ENCODE measurements at regions not wholly inside any gene's neighbourhood (a gene's known extent, or its start where the extent isn't known, plus 50 kb on each side); places are given as distances from the start of the nearest gene placed in this dataset.

GRCh38 chr1:229892515-229893117 is 174.4 kb upstream of the GALNT2 start:
- DNase-seq: no peak
- Mint-ChIP-seq H3K9me3 (no peaks in the 10 kb centered on the region), H3K36me3 (ENCODE audit: low read depth) (no peaks in the 10 kb centered on the region), H3K27ac (no peak overlapping the region), H3K4me3 (no peak overlapping the region), H3K27me3 (peaks cover 5% of the 10 kb centered on the region), H3K4me1 (ENCODE audit: low read depth) (no peaks in the 10 kb centered on the region)
- ChIA-PET CTCF (no interaction called here), POLR2A (no interaction called here)
- TF ChIP-seq, protein P1, sequence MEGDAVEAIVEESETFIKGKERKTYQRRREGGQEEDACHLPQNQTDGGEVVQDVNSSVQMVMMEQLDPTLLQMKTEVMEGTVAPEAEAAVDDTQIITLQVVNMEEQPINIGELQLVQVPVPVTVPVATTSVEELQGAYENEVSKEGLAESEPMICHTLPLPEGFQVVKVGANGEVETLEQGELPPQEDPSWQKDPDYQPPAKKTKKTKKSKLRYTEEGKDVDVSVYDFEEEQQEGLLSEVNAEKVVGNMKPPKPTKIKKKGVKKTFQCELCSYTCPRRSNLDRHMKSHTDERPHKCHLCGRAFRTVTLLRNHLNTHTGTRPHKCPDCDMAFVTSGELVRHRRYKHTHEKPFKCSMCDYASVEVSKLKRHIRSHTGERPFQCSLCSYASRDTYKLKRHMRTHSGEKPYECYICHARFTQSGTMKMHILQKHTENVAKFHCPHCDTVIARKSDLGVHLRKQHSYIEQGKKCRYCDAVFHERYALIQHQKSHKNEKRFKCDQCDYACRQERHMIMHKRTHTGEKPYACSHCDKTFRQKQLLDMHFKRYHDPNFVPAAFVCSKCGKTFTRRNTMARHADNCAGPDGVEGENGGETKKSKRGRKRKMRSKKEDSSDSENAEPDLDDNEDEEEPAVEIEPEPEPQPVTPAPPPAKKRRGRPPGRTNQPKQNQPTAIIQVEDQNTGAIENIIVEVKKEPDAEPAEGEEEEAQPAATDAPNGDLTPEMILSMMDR (IDR thresholded peaks at IDR 0.05): no peak
- intact Hi-C loops (cut with micrococcal nuclease): no loop called here
- no peak for ATAC-seq

GRCh38 chr1:229893762-229894444 is 173.1 kb upstream of the GALNT2 start:
- ATAC-seq (no peak), DNase-seq (no peak)
- peaks cover 9% of the 10 kb centered on the region for H3K27me3 Mint-ChIP-seq
- CTCF ChIA-PET: interaction anchor here (0.9 to 1.6 kb wide), 3 partner anchors 8 to 45 kb away, joined by 3 to 5 read pairs (median 3); no protein-coding TSS in a partner anchor
- no peaks in the 10 kb centered on the region for H3K4me1 Mint-ChIP-seq (ENCODE audit: low read depth)
- POLR2A ChIA-PET: interaction anchor here (1.1 kb wide), 1 partner anchor 11 kb away, joined by 3 read pairs; no protein-coding TSS in a partner anchor
- intact Hi-C loops (cut with micrococcal nuclease): no loop called here
- H3K9me3 Mint-ChIP-seq: no peaks in the 10 kb centered on the region
- H3K4me3 Mint-ChIP-seq: no peak overlapping the region
- H3K36me3 Mint-ChIP-seq (ENCODE audit: low read depth): no peaks in the 10 kb centered on the region
- TF ChIP-seq, protein P1 (IDR thresholded peaks at IDR 0.05): no peak
- no peak overlapping the region for H3K27ac Mint-ChIP-seq

- no peaks in the 10 kb centered on the region for H3K4me1 Mint-ChIP-seq (ENCODE audit: low read depth)
- POLR2A ChIA-PET: interaction anchor here (1.1 kb wide), 1 partner anchor 12 kb away, joined by 3 read pairs; no protein-coding TSS in a partner anchor
- TF ChIP-seq, protein P1 (IDR thresholded peaks at IDR 0.05): no peak
- no peaks in the 10 kb centered on the region for H3K36me3 Mint-ChIP-seq (ENCODE audit: low read depth)
- CTCF ChIA-PET: interaction anchor here (0.9 to 1.6 kb wide), 3 partner anchors 8 to 45 kb away, joined by 3 to 5 read pairs (median 3); no protein-coding TSS in a partner anchor
- no peak overlapping the region for H3K27ac Mint-ChIP-seq
- H3K4me3 Mint-ChIP-seq: no peak overlapping the region
- no peaks in the 10 kb centered on the region for H3K9me3 Mint-ChIP-seq
- intact Hi-C loops (cut with micrococcal nuclease): no loop called here
- DNase-seq (no peak), ATAC-seq (no peak)
- peaks cover 10% of the 10 kb centered on the region for H3K27me3 Mint-ChIP-seq
Measured at GRCh38 chr1:229894532-229894931, 172.5 kb upstream of the GALNT2 start.

DNA sequence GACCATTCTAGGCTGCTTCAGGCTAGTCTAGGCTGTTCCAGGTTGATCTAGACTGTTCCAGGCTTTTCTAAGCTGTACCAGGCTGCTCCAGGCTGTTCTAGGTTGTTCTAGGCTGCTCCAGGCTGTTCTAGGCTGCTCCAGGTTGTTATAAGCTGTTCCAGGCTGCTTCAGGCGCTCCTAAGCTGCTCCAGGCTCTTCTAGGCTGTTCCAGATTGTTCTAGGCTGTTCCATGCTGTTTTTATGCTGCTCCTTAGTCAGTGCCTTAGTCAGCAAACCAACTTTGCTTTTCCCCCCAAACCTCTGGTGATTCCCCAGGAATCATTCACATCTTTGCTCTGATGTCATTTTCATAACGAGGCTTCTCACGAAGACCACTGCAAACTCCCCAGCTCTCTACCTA is 171.4 kb upstream of the GALNT2 start:
- Mint-ChIP-seq H3K36me3 (ENCODE audit: low read depth) (no peaks in the 10 kb centered on the region), H3K4me3 (no peak overlapping the region), H3K9me3 (no peaks in the 10 kb centered on the region), H3K27me3 (peaks cover 12% of the 10 kb centered on the region), H3K27ac (no peak overlapping the region), H3K4me1 (ENCODE audit: low read depth) (no peaks in the 10 kb centered on the region)
- POLR2A ChIA-PET: no interaction called here
- DNase-seq (no peak), ATAC-seq (no peak)
- CTCF ChIA-PET: no interaction called here
- TF ChIP-seq, protein P1 (IDR thresholded peaks at IDR 0.05): no peak
- intact Hi-C loops (cut with micrococcal nuclease): no loop called here

DNA sequence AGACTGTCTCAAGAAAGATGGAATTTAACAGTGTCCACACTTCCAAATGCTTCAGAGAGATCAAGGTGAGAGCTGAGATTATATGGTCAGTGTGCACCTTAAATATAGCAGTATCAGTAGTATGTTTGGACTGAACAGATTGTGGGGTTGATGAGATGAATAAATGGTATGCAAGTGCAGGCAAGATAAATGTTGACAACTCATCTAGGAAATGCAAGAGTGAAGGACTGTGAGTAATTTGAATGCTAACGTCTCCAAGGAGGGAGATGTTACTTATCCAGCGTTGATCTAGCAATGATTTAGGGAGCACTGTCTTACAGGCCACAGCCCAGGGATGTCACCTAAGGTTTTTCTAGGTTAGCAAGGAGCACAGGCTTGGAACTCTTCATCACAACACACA is 170.7 kb upstream of the GALNT2 start:
- Mint-ChIP-seq H3K27ac (no peak overlapping the region), H3K9me3 (no peaks in the 10 kb centered on the region), H3K4me1 (ENCODE audit: low read depth) (no peaks in the 10 kb centered on the region), H3K4me3 (no peak overlapping the region), H3K36me3 (ENCODE audit: low read depth) (no peaks in the 10 kb centered on the region), H3K27me3 (peaks cover 12% of the 10 kb centered on the region)
- no peak for ATAC-seq
- CTCF ChIA-PET: interaction anchor here (1.6 kb wide), 1 partner anchor 235 kb away, joined by 4 read pairs; no protein-coding TSS in a partner anchor
- intact Hi-C loops (cut with micrococcal nuclease): no loop called here
- POLR2A ChIA-PET: no interaction called here
- TF ChIP-seq, protein P1 (IDR thresholded peaks at IDR 0.05): no peak
- no peak for DNase-seq

Data from activated CD8-positive, alpha-beta T cell treated with anti-CD3 and anti-CD28 coated beads for 36 hours (primary cell).